Suprapubic skin (tissue), 4 donors: ENCODE measurements at regions not wholly inside any gene's neighbourhood (a gene's known extent, or its start where the extent isn't known, plus 50 kb on each side); places are given as distances from the start of the nearest gene placed in this dataset.

Experiments used
- EP300 ChIP-seq: sonication (generic); formaldehyde crosslinking; IDR thresholded peaks from one replicate; pipeline ENCODE4 v1.6.1; 2017; ENCODE audit warnings: antibody characterized with exemption
- POLR2AphosphoS5 ChIP-seq, 3 donors: sonication (generic); formaldehyde crosslinking; IDR thresholded peaks; one replicate each; pipeline ENCODE4 v1.6.1; 2017; ENCODE audit warnings: antibody characterized with exemption in 3 of 3
- TF ChIP-seq, protein P1 (sequence below), 2 donors: fragments of 200-600 bp in 1 of 2; fragments of 450-650 bp in 1 of 2; sonication (generic) in 1 of 2; IDR thresholded peaks; one replicate each; pipeline ENCODE4 v1.5.1; 2016 to 2019; ENCODE audit warnings: antibody characterized with exemption in 2 of 2, mild to moderate bottlenecking in 1 of 2, moderate library complexity in 1 of 2

DNA sequence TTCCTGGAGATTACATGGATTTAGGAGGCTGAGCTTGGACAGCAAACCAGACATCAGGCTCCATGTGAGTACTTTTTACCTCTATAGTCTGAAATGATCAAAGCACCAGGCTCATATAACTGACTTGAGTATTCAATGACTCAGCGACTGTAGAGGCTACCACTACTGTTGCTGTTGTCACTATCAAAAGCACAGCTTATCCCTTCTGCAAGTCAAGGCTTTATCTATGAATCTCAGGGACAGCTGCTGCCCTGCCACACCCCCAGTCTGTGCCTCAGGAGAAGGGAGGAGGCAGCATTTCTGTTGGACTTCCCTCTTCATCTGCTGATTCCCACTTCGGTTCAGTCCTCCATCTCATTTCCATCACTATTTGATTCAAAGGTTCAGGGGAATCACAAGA lies 80.5 kb upstream of the CNR1 start:
- TF ChIP-seq POLR2AphosphoS5 (IDR thresholded peaks at IDR 0.05) (no peak), EP300 (no peak)
- TF ChIP-seq, protein P1, sequence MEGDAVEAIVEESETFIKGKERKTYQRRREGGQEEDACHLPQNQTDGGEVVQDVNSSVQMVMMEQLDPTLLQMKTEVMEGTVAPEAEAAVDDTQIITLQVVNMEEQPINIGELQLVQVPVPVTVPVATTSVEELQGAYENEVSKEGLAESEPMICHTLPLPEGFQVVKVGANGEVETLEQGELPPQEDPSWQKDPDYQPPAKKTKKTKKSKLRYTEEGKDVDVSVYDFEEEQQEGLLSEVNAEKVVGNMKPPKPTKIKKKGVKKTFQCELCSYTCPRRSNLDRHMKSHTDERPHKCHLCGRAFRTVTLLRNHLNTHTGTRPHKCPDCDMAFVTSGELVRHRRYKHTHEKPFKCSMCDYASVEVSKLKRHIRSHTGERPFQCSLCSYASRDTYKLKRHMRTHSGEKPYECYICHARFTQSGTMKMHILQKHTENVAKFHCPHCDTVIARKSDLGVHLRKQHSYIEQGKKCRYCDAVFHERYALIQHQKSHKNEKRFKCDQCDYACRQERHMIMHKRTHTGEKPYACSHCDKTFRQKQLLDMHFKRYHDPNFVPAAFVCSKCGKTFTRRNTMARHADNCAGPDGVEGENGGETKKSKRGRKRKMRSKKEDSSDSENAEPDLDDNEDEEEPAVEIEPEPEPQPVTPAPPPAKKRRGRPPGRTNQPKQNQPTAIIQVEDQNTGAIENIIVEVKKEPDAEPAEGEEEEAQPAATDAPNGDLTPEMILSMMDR (IDR thresholded peaks at IDR 0.05): no peak
